Keratinocyte (primary cell): ENCODE measurements at regions not wholly inside any gene's neighbourhood (a gene's known extent, or its start where the extent isn't known, plus 50 kb on each side); places are given as distances from the start of the nearest gene placed in this dataset.

Source experiments
- CTCF ChIP-seq, 3 experiments: IDR thresholded peaks in 1 of 3; conservative IDR thresholded peaks in 1 of 3; optimal IDR thresholded peaks in 1 of 3; 2 replicates in 2 of 3; 3 replicates in 1 of 3; pipeline versions ENCODE3 to v1.5.1; 2011; ENCODE audit warnings: low read length in 3 of 3, mild to moderate bottlenecking in 3 of 3, moderate library complexity in 2 of 3, control low read depth in 1 of 3, inconsistent platforms in 1 of 3; ENCODE audit not compliant: insufficient read depth in 2 of 3; ENCODE audit errors: extremely low read depth in 1 of 3
- EZH2 ChIP-seq: IDR thresholded peaks from one replicate; pipeline ENCODE4 v1.6.1; 2012; ENCODE audit warnings: inconsistent platforms, mild to moderate bottlenecking, low read length, moderate library complexity

GRCh38 chr1:177441281-177441680 lies 270.5 kb downstream of the BRINP2 start:
- TF ChIP-seq EZH2 = no peak
- no peak for TF ChIP-seq CTCF (optimal IDR thresholded peaks at IDR 0.05 in 1 of 3, IDR thresholded peaks at IDR 0.05 in 1 of 3, conservative IDR thresholded peaks at IDR 0.05 in 1 of 3; ENCODE audit: extremely low read depth in 1 of 3, insufficient read depth in 2 of 3, low read length in 3 of 3)
